HEK293T (cell line): ENCODE measurements at regions not wholly inside any gene's neighbourhood (a gene's known extent, or its start where the extent isn't known, plus 50 kb on each side); places are given as distances from the start of the nearest gene placed in this dataset.

Experiments used
- BHLHE40 ChIP-seq: fragments of 450-650 bp; IDR thresholded peaks from 2 replicates; pipeline ENCODE4 v1.6.1; 2016; ENCODE audit warnings: mild to moderate bottlenecking, moderate library complexity, borderline replicate concordance
- FOXA1 ChIP-seq: fragments of 450-650 bp; IDR thresholded peaks from 2 replicates; pipeline ENCODE4 v1.6.1; 2016; ENCODE audit warnings: mild to moderate bottlenecking
- L3MBTL2 ChIP-seq: fragments of 450-650 bp; conservative IDR thresholded peaks from 2 replicates; pipeline ENCODE4 v1.6.1; 2016; ENCODE audit warnings: mild to moderate bottlenecking
- LEF1 ChIP-seq: fragments of 450-650 bp; IDR thresholded peaks from 2 replicates; pipeline ENCODE4 v1.6.1; 2017; ENCODE audit warnings: mild to moderate bottlenecking, borderline replicate concordance
- NFRKB ChIP-seq: fragments of 450-650 bp; IDR thresholded peaks from 2 replicates; pipeline ENCODE4 v1.6.1; 2016; ENCODE audit warnings: mild to moderate bottlenecking, moderate library complexity
- SP1 ChIP-seq: fragments of 450-650 bp; IDR thresholded peaks from 2 replicates; pipeline ENCODE4 v1.6.1; 2017
- SUZ12 ChIP-seq: fragments of 450-650 bp; IDR thresholded peaks from 2 replicates; pipeline ENCODE4 v1.6.1; 2016; ENCODE audit warnings: mild to moderate bottlenecking
- TARDBP ChIP-seq: fragments of 450-650 bp; IDR thresholded peaks from 2 replicates; pipeline ENCODE4 v1.6.1; 2016

GRCh38 chr1:218665221-218665620 is 320.1 kb downstream of the TGFB2 start:
- TF ChIP-seq FOXA1 (no peak), SUZ12 (no peak), SP1 (no peak), L3MBTL2 (no peak), NFRKB (no peak), LEF1 (no peak), TARDBP (no peak), BHLHE40 (no peak)
